GM19452 (cell line): ENCODE measurements at regions not wholly inside any gene's neighbourhood (a gene's known extent, or its start where the extent isn't known, plus 50 kb on each side); places are given as distances from the start of the nearest gene placed in this dataset.

Experiments used
- ATAC-seq: cut with Tn5 transposase; IDR thresholded peaks from one replicate; pipeline ENCODE4 v1.9.1; 2021; ENCODE audit not compliant: unreplicated experiment

GRCh38 chr4:125511715-125512114 is 197.0 kb downstream of the FAT4 start:
- ATAC-seq = no peak

GRCh38 chr4:125515016-125515415 is 200.3 kb downstream of the FAT4 start:
- no peak for ATAC-seq

- ATAC-seq = no peak
Measured at GRCh38 chr4:125517831-125518230, 203.1 kb downstream of the FAT4 start.

GRCh38 chr4:125518281-125518680 is 203.5 kb downstream of the FAT4 start:
- ATAC-seq = no peak

- ATAC-seq = no peak
Measured at GRCh38 chr4:125519371-125520146, 204.8 kb downstream of the FAT4 start.

- no peak for ATAC-seq
Measured at GRCh38 chr4:125520258-125520990, 205.7 kb downstream of the FAT4 start.

DNA sequence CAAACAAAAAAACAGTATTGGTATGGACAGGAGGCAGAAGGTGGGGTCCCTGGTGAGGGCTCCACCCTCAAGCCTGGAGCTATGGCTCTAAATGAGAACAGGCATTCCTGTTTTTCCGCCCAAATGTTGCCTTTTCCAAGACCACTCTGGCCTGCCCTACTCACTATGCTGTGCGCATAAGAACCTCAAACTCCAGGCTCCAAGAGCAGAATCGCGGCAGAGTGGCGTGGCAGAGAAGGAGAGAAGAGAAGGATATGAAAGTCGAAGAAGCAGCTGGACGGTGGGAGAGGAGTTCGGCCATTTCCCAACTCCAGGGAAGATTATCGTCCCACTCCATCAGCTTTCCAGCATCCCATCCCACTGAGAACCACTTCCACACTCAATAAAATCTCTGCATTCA is 207.8 kb downstream of the FAT4 start:
- ATAC-seq = no peak

DNA sequence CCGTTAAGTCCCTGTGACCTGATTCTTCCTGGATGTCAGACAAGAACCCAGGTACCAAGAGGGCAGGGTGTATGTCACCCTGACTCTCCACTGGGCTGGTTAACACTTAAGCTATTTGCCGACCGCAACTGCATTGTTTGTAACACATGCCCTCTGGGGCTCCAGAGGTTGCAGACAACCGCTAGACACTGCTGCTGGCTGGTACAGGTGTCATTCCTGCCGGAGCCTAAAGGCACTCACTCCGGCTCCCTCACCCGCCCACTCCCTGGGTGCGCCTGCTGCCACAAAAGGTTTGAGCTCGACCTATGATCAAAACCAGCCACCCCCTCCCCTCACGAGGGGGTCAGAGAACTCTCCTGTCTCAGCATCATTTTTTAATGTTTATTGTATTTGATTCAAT is 208.2 kb downstream of the FAT4 start:
- no peak for ATAC-seq

GRCh38 chr4:125526420-125526819 is 211.7 kb downstream of the FAT4 start:
- no peak for ATAC-seq

DNA sequence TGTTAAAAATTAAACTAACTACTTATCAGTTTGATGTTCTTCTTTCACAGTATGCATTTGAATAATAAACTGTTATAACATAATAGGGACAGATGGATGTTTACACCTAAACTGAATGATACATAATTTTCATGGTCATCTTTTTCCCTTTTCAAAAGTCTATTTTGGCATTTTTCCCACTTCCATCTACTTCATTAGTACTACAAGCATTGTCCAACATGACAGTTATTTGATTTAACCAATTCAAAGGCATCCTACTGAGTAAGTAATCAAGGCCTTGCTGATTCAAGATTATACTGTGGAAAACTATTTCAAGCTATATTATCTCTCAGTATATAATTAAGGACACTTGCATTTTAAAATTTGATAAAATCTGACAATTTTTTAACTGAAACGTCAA is 212.9 kb downstream of the FAT4 start:
- no peak for ATAC-seq

DNA sequence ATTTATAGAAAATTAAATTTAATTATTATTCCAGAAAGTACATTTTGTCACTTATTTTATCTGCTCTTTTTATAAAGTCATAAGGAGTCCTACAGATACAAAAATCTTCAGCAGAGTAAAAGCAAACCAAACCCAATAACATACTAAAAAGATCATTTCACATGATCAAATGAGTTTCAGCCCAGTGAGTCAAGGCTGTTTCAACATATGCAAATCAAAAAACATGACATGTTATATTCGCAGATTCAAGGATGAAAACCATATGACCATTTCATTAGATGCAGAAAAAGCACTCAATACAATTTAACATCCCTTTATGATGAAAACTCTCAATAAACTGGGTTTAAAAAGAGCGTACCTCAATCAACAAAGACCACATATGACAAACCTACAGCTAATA is 214.3 kb downstream of the FAT4 start:
- ATAC-seq = no peak

GRCh38 chr4:125538670-125539069 is 223.9 kb downstream of the FAT4 start:
- no peak for ATAC-seq

GRCh38 chr4:125539691-125540090 is 224.9 kb downstream of the FAT4 start:
- ATAC-seq = no peak

- no peak for ATAC-seq
Measured at GRCh38 chr4:125541836-125542385, 227.2 kb downstream of the FAT4 start.

- no peak for ATAC-seq
Measured at GRCh38 chr4:125546272-125546671, 231.5 kb downstream of the FAT4 start.

DNA sequence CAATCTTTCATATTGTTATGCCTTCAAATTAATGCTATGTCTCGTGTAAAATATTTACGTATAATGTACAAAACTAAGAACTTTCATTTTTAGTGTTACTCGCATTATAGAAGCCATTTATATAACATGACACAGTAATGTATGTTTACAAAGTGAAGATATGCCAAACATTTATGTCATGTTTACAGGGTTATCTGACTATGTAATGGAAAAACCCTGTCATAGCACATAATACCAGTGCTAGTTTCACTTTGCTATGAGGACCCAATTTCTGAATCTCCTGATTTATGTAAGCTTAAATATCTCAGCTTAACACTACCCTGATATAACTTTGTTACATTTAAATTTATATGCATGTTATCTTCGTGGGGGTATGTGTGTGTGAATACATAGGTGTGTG is 233.1 kb downstream of the FAT4 start:
- ATAC-seq = no peak

GRCh38 chr4:125550769-125551168 is 236.0 kb downstream of the FAT4 start:
- ATAC-seq = no peak

GRCh38 chr4:125551466-125551865 is 236.7 kb downstream of the FAT4 start:
- no peak for ATAC-seq

DNA sequence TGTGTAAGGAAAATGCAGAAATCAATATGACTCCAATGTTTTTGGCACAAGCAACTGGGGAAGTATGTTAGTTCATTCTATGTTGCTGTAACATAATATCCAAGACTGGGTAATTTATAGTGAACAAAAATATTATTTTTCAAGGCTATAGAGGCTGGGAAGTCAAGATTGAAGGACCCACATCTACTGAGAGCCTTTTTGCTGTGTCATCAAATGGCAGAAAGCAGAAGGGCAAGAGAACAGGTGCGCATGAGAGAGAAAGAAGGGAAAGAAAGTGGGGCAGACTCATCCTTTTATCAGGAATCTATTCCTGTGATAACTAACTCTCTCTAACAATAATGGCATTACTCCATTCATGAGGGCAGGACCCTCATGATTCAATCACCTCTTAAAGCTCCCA is 237.2 kb downstream of the FAT4 start:
- ATAC-seq = no peak

DNA sequence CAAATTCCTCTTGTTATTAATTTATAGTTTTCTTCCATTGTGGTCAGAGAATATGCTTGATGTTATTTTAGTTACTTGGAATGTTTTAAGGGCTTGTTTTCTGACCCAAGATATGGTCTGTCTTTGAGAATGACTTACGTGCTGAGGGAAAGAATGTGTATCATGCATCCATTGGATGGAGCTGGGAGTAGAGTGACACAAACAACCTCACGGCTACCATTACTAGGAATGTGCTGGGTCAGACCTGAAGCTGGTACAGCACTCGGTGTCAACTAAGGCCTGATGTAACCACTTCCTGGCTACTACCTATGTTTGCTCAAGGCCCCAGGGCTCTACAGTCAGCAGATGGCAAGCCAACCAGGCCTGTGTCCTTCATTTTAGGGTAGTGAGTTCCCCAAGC is 257.8 kb downstream of the FAT4 start:
- ATAC-seq = no peak

- ATAC-seq = no peak
Measured at GRCh38 chr4:125573368-125573767, 258.6 kb downstream of the FAT4 start.

DNA sequence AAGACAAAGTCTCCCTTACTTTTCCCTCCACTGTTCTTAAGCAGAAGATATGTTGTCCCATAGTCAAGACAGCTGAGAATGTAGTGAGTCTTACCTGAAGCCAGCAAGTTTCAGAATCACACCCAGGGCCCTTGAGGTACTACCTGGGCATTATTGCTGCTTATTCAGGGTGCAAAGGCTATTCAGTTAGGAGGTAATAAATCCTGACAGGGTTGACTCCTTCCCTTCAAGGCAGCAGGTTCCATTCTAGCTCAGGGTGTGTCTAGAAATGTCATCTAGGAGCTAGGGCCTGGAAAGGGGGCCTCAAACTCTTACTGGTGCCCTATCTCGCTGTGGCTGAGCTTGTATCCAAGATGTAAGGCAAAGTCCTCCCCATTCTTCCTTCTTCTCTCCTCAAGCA is 259.0 kb downstream of the FAT4 start:
- ATAC-seq = no peak
